ENCODE measurements at regions not wholly inside any gene's neighbourhood (a gene's known extent, or its start where the extent isn't known, plus 50 kb on each side); places are given as distances from the start of the nearest gene placed in this dataset.

DNA sequence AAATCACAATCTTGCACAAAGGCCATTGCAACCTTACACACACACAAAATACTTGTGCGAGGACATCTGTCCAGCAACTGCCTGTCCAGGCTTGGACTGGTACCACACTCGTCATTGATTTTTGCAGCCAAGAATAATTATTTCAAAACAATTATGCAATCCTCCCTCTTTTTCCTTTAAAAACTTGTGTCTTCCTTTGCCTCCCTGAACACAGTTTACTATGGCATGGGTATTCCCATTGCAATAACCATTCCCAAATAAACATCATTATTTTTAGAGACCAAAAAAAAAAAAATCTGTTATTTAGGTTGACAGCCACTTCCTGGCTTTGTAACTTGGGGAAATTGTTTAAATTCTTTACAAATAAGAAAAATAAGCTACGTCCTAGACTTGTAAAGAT is 54.0 kb downstream of the C11orf91 start:
- DNase-seq (ENCODE audit: low read depth in 2 of 2): no peak
- no peak overlapping the region for H3K4me3 ChIP-seq (replicated peaks in 1 of 2; ENCODE audit: low read depth in 2 of 2, low read length in 2 of 2)
- TF ChIP-seq, protein P1, sequence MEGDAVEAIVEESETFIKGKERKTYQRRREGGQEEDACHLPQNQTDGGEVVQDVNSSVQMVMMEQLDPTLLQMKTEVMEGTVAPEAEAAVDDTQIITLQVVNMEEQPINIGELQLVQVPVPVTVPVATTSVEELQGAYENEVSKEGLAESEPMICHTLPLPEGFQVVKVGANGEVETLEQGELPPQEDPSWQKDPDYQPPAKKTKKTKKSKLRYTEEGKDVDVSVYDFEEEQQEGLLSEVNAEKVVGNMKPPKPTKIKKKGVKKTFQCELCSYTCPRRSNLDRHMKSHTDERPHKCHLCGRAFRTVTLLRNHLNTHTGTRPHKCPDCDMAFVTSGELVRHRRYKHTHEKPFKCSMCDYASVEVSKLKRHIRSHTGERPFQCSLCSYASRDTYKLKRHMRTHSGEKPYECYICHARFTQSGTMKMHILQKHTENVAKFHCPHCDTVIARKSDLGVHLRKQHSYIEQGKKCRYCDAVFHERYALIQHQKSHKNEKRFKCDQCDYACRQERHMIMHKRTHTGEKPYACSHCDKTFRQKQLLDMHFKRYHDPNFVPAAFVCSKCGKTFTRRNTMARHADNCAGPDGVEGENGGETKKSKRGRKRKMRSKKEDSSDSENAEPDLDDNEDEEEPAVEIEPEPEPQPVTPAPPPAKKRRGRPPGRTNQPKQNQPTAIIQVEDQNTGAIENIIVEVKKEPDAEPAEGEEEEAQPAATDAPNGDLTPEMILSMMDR (IDR thresholded peaks at IDR 0.05; ENCODE audit: low read depth, low read length): no peak

DNA sequence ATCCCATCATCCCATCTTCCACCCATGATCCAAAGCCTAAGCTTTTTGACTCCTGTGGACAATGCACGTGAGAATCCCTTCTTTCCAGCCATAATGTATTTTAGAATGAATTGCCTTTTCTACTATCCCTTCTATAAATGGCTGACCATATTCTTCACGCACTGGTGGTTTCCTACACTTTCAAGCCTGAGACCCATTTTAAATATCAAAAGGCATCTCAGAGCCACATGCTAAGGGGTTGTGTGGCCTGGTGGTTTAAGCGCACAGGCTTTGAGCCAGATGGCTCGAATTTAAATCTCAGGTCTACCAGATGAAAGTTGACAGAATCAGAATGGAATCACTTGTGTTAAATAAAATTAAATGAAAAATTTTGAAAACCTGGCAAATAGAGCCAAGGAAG is 54.5 kb downstream of the C11orf91 start:
- TF ChIP-seq, protein P1 (IDR thresholded peaks at IDR 0.05; ENCODE audit: low read depth, low read length): no peak
- DNase-seq (ENCODE audit: low read depth in 2 of 2): no peak
- H3K4me3 ChIP-seq (replicated peaks in 1 of 2; ENCODE audit: low read depth in 2 of 2, low read length in 2 of 2): no peak overlapping the region

DNA sequence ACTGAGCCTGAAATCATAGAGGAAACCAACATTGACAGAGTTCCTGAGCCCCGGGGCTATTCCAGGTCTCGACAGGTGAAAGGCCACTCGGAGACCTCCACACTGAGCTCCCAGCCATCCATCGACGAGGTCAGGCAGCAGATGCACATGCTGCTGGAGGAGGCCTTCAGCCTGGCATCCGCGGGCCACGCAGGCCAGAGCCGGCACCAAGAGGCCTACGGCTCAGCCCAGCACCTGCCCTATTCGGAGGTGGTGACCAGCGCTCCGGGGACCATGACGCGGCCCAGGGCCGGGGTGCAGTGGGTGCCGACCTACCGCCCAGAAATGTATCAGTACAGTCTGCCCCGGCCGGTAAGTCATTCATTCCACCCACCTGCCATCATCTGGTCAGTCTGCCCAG is 54.9 kb downstream of the C11orf91 start:
- TF ChIP-seq, protein P1 (IDR thresholded peaks at IDR 0.05; ENCODE audit: low read depth, low read length): no peak
- H3K4me3 ChIP-seq (replicated peaks in 1 of 2; ENCODE audit: low read depth in 2 of 2, low read length in 2 of 2): no peak overlapping the region
- no peak for DNase-seq (ENCODE audit: low read depth in 2 of 2)

DNA sequence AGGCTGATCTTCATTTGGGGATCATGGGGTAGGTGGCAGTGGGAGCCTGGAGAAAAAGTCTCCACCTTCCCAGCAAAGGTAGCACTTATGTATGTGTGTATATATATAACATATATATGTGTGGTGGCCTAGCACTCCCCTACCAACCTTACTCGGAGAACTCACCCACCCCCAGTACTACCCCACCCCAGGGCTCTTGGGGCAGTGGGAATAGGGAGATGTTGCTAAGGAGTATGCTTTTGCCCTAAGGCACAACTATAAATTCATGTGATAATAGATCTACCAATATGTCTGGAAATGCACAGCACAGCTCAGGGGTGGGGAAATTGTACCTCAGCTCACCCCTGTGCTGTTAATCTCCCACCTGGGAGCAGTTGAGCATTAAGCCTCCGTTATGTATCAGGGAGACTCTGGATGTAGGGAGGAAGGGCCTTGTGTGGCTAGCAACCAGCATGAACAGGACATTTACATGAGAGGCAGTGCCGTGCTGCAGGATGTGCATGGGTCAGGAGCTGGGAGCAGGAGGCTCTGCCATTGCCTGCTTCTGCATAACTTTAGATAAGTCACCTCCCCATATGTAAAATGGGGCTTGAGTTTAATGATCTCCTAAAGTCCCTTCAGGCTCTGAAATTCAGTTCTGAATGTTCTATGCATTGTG is 57.3 kb downstream of the C11orf91 start:
- no peak overlapping the region for H3K4me3 ChIP-seq (replicated peaks in 1 of 2; ENCODE audit: low read depth in 2 of 2, low read length in 2 of 2)
- TF ChIP-seq, protein P1 (IDR thresholded peaks at IDR 0.05; ENCODE audit: low read depth, low read length): no peak
- no peak for DNase-seq (ENCODE audit: low read depth in 2 of 2)

DNA sequence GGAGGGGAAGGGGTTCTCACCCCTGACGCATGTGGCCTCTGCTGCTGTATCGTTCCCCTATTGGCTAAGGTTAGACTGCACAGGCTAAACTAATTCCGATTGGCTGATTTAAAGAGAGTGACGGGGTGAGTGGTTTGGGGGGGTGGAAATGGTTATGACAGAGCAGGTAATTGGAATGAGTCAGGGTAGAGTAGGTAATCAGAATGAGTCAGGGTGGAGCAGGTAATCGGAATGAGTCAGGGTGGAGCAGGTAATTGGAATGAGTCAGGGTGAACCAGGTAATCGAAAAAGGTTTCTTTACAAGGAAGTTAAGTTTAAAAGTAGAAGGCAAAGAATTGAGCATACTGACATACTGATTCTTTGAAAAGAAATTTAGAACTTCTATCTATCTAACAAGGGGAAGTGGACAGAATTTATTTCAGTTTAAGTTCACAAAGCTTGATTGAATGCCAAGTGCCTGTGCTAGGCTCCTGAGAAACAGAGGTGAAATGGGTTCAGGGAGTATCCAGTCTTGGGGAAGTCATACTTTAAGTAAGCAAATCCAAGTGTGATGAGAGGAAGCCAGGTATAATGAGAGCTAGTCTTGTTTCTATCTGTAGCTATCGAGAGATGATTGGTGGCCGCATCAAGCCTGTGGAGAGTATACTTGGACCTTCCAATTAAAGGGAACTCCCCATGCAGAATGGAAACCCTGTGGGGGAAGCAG is 58.0 kb downstream of the C11orf91 start:
- TF ChIP-seq, protein P1 (IDR thresholded peaks at IDR 0.05; ENCODE audit: low read depth, low read length): no peak
- H3K4me3 ChIP-seq (replicated peaks in 1 of 2; ENCODE audit: low read depth in 2 of 2, low read length in 2 of 2): no peak overlapping the region
- DNase-seq (ENCODE audit: low read depth in 2 of 2): no peak

DNA sequence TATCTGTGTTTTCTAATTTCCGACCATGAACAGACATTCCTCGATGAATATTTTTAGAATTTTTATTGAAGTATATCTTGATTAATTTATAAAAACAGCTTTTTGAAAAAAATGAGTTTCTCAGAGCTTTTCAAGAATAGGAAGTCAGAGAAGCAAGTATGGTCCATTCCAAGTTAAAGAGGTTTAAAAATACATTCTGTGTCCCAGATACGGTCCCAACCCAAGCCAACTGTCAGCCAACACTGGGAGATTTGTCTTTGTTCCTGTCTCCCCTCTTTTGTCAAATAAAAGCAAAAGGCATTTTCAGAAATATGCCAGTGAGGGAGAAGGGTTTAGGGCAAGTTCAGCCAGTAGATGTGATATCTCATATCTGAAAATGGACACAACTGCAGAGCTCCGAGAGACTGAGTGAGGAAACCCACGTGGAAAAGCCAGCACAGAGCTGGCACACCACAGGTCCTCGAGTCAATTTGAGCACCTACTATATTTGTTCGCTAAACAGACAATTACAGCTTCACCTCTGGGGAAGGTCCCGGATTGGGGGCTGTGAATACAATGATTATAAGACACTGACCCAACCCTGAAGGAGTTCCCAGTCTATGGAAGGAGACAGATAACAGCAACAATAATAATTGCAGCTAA is 59.8 kb downstream of the C11orf91 start:
- TF ChIP-seq, protein P1 (IDR thresholded peaks at IDR 0.05; ENCODE audit: low read depth, low read length): no peak
- H3K4me3 ChIP-seq (replicated peaks in 1 of 2; ENCODE audit: low read depth in 2 of 2, low read length in 2 of 2): no peak overlapping the region
- no peak for DNase-seq (ENCODE audit: low read depth in 2 of 2)
